NCI-H1092 (cell line): ENCODE measurements at regions not wholly inside any gene's neighbourhood (a gene's known extent, or its start where the extent isn't known, plus 50 kb on each side); places are given as distances from the start of the nearest gene placed in this dataset.

Experiments
- DNase-seq: peaks from one replicate; lab custom pipeline; 2025; lab: John Stamatoyannopoulos, UW

DNA sequence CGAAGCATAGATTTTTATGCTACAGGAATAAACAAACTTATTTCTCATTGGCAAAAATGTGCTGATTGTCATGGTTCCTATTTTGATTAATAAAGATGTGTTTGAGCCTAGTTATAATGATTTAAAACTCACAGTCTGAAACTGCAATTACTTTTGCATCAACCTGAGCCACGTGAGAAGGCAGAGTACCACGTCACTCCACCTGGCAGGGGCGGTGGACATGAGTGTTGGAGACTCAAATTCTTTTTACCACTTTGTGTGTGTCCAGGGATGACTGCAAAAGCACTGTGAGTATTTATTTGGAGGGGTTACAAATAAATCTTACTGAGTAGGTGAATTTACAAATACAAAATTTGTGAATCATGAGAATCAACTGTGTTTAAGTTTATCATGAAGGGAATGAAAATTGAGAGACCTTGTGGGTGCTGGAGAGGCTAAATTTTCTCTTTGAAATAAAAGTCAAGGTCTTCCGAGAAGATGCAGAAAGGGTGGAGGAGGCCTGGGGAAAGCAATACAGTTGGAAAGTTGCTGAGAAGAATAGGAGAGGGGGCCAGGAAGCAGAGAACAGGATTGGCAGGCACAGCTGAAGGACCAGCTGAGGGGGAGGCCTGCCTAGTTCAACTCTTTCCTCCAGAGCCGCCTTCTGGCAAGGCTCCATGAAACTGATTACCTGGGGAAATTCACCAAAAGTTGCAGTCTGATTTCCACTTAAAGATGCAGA is 316.4 kb downstream of the MYCN start:
- DNase-seq = no peak

DNA sequence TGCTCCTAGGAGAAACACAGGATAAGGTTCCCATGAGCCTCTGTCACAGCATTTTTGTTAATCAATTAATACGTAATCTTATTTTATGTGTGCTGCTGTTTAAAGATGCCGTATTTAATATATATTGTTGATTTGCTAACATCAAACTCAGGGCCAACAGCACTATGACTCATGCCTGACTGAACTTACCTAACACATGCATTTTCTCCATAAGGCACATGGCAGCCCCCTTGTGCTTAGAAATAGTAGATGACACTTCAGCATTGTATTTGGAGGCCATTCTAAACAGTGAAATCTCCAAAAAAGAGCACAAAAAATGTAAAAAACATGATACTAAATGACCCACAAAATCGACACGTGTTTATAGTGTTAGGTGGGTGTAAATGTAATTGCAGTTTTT is 314.8 kb downstream of the MYCN start:
- no peak for DNase-seq

DNA sequence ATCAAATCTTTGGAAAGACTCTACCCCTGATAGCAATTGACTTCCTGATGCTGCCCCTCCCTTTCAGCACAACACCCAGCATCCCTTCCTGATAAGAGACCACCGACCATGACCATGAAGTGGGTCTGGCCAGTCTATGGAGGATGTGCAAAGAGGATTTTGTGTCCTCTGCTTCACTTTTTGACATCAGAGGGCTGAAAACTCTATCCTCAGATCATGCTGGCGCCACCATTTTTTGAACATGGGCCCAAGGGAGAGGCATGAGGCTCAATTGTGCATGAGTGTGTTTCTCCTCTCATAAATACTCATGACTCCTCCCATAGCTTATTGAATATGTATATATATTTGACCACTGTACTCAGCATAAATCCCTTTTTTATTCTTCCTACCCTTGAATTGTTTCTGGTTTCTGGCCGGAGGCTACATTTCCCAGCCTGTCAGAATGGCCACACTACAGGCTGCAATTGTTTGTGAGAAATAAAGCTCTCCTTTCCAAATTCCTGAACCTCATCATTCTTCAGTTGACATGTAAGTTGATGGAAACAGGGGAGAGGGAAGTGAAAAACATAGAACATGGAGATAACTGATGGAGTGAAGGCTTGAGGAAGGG is 314.1 kb downstream of the MYCN start:
- DNase-seq = no peak

DNA sequence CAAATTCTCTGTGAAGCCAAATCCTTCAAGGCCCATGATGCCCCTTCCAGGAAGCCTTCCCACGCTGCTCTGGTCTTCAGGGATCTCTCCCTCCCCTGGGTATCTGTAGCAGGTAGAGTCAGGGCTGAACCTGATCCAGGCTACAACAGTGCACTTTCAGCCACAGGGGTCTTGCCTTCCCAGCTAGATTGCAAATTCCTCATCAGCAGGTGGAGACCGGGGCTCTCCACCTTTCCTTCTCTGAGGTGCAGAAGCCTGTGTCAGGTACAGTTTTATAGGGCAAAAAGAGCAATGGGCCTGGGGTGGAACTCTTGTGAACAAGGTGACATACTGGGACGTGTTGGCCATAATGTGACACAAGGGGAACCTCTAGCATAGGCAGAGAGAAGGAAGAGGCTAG is 312.9 kb downstream of the MYCN start:
- DNase-seq = no peak

GRCh38 chr2:16252891-16253290 is 312.5 kb downstream of the MYCN start:
- DNase-seq = no peak

- no peak for DNase-seq
Measured at GRCh38 chr2:16252251-16252650, 311.9 kb downstream of the MYCN start.

GRCh38 chr2:16251511-16252225 is 311.3 kb downstream of the MYCN start:
- DNase-seq = no peak

- no peak for DNase-seq
Measured at GRCh38 chr2:16250886-16251285, 310.5 kb downstream of the MYCN start.

DNA sequence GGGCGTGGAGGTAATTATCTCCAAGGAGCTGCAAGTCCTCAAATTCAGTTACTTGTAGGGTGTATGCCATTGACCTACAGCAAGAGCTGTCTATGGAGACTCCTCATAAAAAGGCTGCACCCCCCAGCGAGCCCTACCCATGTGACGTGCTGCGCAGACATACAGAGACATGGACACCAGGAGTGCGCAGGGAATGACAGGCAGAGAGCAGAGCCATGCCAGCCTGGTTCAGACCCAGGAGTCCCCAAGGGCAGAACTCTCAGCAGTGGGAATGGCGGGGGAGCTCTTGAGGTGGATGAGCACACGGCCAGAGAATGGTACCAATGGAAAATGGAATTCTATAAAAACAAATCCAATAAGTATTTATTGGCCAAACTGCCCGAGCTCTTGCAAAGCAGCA is 310.1 kb downstream of the MYCN start:
- no peak for DNase-seq

DNA sequence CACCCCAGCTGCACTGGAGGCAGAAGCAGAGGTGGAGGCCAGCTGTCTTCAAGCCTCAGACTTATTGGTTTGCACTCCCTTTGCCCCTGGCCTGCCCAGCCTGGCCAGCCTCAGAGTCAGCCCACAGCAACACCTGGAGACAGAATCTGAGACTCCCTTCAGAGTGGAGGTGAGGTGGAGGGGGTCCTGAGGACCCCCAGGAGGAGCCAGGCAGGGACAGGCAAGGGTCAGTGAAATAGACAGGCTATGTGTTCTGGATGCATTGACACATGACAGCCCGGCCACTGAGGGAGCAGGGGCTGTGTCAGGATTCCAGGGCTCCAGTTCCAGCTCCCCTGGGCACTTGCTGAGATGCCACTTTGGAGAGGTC is 309.7 kb downstream of the MYCN start:
- no peak for DNase-seq

DNA sequence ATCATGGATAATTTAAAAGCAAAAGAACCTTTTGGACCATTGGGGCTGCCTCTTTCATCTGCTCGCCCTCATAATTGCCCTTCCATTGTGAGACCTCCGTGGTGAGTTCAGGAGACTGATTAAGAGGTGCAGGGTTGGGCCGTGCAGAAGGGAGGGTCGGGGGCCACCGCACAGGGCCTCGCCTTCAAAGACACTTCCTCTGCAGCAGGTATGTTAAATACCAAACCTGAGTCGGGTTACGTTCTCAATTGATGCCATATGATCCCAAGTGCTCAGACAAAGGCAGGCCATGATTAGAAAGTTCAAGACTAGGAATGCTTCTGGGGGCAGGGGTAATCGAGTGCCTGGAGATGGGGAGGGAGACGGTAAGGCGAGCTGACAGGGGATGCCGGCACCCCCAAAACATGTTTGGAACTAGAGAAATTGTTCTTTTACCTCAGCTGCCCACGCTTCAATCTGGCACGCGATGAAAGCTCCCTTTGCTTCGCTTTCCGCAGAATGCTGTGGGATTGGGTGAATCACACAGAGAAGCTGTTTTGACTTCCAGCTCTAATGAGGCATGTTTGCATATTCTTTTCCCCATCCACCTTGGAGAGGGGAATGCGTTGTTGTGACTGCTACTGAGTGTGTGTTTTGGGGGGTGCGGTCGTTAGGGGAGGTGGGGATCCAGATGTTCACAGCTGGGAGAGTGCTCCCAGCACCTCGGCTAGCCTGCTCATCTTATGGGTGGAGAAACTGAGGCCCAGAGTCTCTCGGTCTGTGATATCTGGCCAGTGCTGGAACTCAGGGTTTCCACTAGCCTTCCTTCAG is 309.1 kb downstream of the MYCN start:
- DNase-seq = no peak

DNA sequence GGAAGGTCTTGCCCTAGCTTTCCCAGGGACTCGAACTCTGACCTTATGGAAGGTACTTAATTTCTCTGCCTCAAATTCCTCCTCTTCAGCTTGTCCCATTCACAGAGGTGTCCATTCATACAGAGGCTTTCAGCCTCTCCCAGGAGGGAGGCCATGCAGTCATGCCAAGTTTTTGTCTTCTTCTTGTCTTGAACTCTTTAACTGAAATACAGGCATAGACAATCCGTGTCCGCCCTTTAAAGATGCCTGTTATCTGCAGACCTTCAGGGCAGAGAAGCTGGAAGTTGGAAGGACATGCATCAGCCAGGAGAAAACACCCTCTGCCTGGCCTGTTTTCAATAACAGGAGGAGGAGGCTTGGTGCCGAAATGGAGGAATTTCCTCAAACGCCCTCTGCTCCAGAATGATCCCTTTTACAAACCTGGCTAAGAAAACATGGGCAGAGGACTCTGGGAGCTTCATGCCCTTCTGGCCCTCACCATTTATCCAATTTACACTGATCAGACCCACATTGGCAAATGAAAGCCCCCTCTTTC is 308.3 kb downstream of the MYCN start:
- no peak for DNase-seq

GRCh38 chr2:16247326-16248122 is 307.2 kb downstream of the MYCN start:
- DNase-seq = no peak

GRCh38 chr2:16246911-16247310 is 306.6 kb downstream of the MYCN start:
- no peak for DNase-seq

GRCh38 chr2:16246281-16246850 is 306.0 kb downstream of the MYCN start:
- DNase-seq = no peak

GRCh38 chr2:16245481-16246054 is 305.2 kb downstream of the MYCN start:
- no peak for DNase-seq

GRCh38 chr2:16244966-16245320 is 304.6 kb downstream of the MYCN start:
- DNase-seq = no peak

DNA sequence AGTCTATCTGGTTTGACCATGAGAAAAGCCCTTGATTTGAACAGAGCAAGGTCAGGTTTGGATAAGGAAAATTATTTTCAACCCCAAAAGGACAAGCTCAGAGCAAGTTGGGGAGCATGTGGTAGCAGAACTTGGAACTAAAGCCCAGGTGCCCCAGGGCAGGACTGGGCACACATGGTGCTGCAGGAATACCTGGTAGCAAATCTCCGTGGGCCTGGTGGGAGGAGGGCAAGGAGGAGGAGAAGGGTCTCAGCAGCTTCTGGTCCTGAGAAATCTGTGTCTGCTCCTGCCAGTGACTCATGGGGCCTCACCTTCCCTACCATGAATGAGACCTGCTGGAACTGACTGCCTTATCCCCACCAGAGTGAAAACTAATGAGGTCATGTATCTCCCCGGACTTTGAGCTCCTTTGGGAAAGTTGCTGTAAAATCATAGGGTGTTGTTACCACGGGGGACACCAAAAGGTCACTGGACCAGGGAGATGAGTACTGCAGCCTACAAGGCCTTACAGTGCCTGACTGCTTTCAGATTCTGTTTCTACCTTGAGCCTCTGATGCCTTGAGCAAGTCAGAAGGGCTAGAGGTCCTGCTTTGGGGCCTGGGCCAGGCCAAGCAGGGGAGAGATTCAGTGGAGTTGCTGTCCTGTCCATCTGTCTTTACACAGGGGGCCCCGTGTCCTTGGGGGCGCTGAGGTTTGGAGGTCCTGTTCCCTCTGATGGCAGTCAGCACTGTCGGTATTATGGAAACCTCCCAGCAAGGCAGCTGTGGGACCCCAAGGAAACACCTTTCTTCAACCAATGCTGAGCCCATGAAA is 304.0 kb downstream of the MYCN start:
- DNase-seq = no peak

- no peak for DNase-seq
Measured at GRCh38 chr2:16243411-16243996, 303.2 kb downstream of the MYCN start.

DNA sequence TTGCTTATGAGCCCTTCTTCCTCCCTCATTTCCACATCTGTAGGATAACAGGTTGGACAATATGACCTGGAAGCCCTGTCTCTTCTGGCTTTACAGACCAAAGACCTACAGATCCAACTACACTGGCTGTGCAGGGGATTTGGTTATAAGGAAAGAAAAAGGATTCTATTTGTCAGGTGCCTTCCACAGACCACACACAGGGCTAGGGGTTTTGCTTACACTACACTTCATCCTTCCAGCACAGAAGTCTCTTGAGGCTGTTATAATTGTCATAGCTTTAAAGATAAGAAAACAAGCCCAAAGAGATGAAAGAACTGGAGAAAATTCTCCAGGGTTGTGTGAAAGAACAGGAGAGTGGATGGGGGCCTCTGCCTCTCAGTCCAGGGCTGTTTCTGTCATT is 302.6 kb downstream of the MYCN start:
- DNase-seq = no peak
